ENCODE measurements at regions not wholly inside any gene's neighbourhood (a gene's known extent, or its start where the extent isn't known, plus 50 kb on each side); places are given as distances from the start of the nearest gene placed in this dataset.

DNA sequence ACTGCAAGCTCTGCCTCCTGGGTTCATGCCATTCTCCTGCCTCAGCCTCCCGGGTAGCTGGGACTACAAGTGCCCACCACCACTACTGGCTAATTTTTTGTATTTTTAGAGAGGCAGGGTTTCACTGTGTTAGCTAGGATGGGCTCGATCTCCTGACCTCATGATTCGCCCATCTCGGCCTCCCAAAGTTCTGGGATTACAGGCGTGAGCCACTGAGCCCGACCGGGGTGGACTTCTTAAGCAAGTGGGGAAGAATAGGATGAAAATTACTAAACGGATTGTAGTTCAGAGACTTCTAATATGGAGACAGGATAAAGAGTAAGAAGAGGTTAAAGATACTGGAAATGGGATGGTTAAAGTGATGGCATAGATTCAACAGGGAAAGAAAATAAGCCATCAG, 132.3 kb upstream of the IRX2 start:
- Histone ChIP-seq H3K4me1 (no peaks in the 10 kb centered on the region), H3K4me3 (no peak overlapping the region), H3K9me3 (peaks cover 4 to 15% (median 10%) of the 10 kb centered on the region in 4 donors), H3K27ac (no peak overlapping the region), H3K27me3 (no peaks in the 10 kb centered on the region), H3K36me3 (no peaks in the 10 kb centered on the region)
- TF ChIP-seq POLR2A (IDR thresholded peaks at IDR 0.05) = no peak
- ATAC-seq (ENCODE audit: low FRiP score in 2 of 2) (no peak), DNase-seq (no peak)
- WGBS, 2 donors = 88 to 90% methylated on average over 8 of the region's 8 CpGs

DNA sequence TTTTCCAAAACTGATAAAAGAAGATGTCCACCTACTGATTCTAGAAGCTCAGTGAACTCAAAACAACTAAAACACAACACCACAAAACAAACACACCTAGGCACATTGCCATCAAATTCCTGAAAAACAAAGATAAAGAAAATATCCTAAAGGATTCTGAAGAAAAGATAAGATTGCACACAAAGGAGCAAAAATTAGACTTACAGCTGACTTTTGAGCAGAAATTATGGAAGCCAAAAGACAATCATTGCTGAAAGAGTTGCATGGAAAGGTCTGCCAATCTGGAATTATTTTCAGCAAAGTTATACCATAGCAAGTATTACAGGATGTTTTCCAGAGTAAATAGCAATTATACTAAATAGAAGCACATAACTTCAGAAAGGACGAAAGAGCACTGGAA, 128.2 kb upstream of the IRX2 start:
- no peak for DNase-seq
- TF ChIP-seq POLR2AphosphoS5 (IDR thresholded peaks at IDR 0.05) = no peak
- no peak for TF ChIP-seq EP300 (IDR thresholded peaks at IDR 0.05)
- no peak for TF ChIP-seq POLR2A (IDR thresholded peaks at IDR 0.05)
- TF ChIP-seq, protein P1, sequence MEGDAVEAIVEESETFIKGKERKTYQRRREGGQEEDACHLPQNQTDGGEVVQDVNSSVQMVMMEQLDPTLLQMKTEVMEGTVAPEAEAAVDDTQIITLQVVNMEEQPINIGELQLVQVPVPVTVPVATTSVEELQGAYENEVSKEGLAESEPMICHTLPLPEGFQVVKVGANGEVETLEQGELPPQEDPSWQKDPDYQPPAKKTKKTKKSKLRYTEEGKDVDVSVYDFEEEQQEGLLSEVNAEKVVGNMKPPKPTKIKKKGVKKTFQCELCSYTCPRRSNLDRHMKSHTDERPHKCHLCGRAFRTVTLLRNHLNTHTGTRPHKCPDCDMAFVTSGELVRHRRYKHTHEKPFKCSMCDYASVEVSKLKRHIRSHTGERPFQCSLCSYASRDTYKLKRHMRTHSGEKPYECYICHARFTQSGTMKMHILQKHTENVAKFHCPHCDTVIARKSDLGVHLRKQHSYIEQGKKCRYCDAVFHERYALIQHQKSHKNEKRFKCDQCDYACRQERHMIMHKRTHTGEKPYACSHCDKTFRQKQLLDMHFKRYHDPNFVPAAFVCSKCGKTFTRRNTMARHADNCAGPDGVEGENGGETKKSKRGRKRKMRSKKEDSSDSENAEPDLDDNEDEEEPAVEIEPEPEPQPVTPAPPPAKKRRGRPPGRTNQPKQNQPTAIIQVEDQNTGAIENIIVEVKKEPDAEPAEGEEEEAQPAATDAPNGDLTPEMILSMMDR (IDR thresholded peaks at IDR 0.05) = no peak
- Histone ChIP-seq H3K4me1 (no peaks in the 10 kb centered on the region), H3K36me3 (no peaks in the 10 kb centered on the region), H3K27ac (no peak overlapping the region), H3K9me3 (peaks cover 4 to 21% (median 12%) of the 10 kb centered on the region in 4 donors), H3K27me3 (no peaks in the 10 kb centered on the region), H3K4me3 (no peak overlapping the region)
- WGBS, 2 donors = 73 to 74% methylated on average over 1 of the region's 1 CpG
- ATAC-seq (ENCODE audit: low FRiP score in 2 of 2) = no peak

DNA sequence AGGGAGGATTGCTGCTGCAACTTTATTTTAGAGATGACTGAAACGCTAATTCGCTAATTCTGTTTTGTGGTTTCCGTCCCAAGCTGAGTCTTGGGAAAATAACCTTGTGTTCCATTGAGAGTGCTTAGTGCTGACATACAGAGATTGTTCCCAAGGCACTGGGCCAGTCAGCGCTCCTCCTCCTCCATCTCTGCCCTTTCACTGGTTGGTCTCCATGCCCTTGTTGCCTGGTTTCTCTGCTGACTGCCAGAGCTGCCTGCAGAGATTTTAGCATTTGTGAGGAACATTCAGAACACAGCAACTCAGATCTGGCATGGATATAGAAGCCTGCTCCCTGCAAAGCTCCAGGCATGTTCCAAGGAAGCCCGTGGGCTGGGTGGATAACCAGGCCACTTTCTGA, 126.0 kb upstream of the IRX2 start:
- Histone ChIP-seq H3K4me3 (no peak overlapping the region), H3K27me3 (no peaks in the 10 kb centered on the region), H3K36me3 (no peaks in the 10 kb centered on the region), H3K9me3 (peaks cover 4 to 21% (median 12%) of the 10 kb centered on the region in 4 donors), H3K4me1 (no peaks in the 10 kb centered on the region), H3K27ac (no peak overlapping the region)
- 90 to 92% methylated on average over 5 of the region's 5 CpGs for WGBS, 2 donors
- no peak for TF ChIP-seq POLR2AphosphoS5 (IDR thresholded peaks at IDR 0.05)
- TF ChIP-seq EP300 (IDR thresholded peaks at IDR 0.05) = no peak
- TF ChIP-seq, protein P1 (IDR thresholded peaks at IDR 0.05) = no peak
- no peak for TF ChIP-seq POLR2A (IDR thresholded peaks at IDR 0.05)
- ATAC-seq (ENCODE audit: low FRiP score in 2 of 2) (no peak), DNase-seq (no peak)

DNA sequence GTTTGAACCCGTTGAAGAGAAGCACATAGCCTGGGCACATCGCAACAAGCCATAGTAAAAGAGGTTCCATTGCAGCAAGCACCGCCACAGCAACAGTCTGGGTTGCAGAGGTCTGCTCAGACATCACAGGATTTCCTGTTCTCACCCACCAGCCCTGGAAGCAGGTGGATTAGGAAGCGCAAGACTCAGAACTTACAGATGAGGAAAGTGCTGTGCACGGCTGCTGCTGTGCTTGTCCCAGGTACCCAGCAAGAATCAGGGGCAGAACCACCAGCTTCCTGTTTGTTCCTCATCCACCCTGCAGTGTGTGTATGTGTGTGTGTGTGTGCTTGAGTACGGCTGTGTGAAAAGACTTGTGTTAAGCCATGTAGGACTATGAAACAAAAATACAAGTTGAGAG, 124.7 kb upstream of the IRX2 start:
- H3K4me3 ChIP-seq = no peak overlapping the region
- no peaks in the 10 kb centered on the region for H3K27me3 ChIP-seq
- H3K4me1 ChIP-seq = no peaks in the 10 kb centered on the region
- ATAC-seq (ENCODE audit: low FRiP score in 2 of 2) = no peak
- peaks cover 4 to 21% (median 12%) of the 10 kb centered on the region in 4 donors for H3K9me3 ChIP-seq
- no peak for TF ChIP-seq EP300 (IDR thresholded peaks at IDR 0.05)
- no peak for TF ChIP-seq POLR2AphosphoS5 (IDR thresholded peaks at IDR 0.05)
- TF ChIP-seq, protein P1 (IDR thresholded peaks at IDR 0.05) = no peak
- TF ChIP-seq POLR2A (IDR thresholded peaks at IDR 0.05) = no peak
- 79 to 86% methylated on average over 6 of the region's 6 CpGs for WGBS, 2 donors
- no peak for DNase-seq
- no peak overlapping the region for H3K27ac ChIP-seq
- no peaks in the 10 kb centered on the region for H3K36me3 ChIP-seq

DNA sequence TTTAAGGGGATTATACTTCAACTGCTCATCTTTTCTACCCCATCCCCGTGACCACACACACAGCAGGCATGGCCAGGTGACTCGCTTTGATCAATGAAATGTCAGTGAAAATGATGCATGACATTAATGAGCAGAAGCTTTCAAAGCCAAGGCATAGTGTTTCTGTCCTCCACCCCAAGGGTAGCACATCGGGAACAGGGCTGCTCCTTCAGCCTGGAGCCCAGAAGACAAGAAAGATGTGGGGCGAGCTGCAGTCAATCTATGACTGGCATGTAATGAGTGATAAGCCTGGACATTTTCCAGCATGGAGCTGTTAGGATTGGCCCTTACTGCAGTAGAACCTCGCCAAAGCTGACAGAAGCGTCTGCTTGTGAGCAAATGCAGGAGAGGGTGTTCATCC, 122.6 kb upstream of the IRX2 start:
- peaks cover 0 to 12% (median 3%) of the 10 kb centered on the region in 4 donors for H3K9me3 ChIP-seq
- DNase-seq (no peak), ATAC-seq (ENCODE audit: low FRiP score in 2 of 2) (no peak)
- TF ChIP-seq POLR2A (IDR thresholded peaks at IDR 0.05) (no peak), POLR2AphosphoS5 (IDR thresholded peaks at IDR 0.05) (no peak), EP300 (IDR thresholded peaks at IDR 0.05) (no peak)
- TF ChIP-seq, protein P1 (IDR thresholded peaks at IDR 0.05) = no peak
- H3K36me3 ChIP-seq = no peaks in the 10 kb centered on the region
- no peaks in the 10 kb centered on the region for H3K4me1 ChIP-seq
- H3K4me3 ChIP-seq = no peak overlapping the region
- no peak overlapping the region for H3K27ac ChIP-seq
- H3K27me3 ChIP-seq = no peaks in the 10 kb centered on the region
- 76 to 85% methylated on average over 6 of the region's 6 CpGs for whole genome bisulfite sequencing, 2 donors
